ENCODE measurements at regions not wholly inside any gene's neighbourhood (a gene's known extent, or its start where the extent isn't known, plus 50 kb on each side); places are given as distances from the start of the nearest gene placed in this dataset.

- TF ChIP-seq, protein P1, sequence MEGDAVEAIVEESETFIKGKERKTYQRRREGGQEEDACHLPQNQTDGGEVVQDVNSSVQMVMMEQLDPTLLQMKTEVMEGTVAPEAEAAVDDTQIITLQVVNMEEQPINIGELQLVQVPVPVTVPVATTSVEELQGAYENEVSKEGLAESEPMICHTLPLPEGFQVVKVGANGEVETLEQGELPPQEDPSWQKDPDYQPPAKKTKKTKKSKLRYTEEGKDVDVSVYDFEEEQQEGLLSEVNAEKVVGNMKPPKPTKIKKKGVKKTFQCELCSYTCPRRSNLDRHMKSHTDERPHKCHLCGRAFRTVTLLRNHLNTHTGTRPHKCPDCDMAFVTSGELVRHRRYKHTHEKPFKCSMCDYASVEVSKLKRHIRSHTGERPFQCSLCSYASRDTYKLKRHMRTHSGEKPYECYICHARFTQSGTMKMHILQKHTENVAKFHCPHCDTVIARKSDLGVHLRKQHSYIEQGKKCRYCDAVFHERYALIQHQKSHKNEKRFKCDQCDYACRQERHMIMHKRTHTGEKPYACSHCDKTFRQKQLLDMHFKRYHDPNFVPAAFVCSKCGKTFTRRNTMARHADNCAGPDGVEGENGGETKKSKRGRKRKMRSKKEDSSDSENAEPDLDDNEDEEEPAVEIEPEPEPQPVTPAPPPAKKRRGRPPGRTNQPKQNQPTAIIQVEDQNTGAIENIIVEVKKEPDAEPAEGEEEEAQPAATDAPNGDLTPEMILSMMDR (IDR thresholded peaks at IDR 0.05; ENCODE audit: borderline replicate concordance, extremely low read depth, low read length, poor library complexity, severe bottlenecking), result no peak
- TF ChIP-seq EZH2 (IDR thresholded peaks at IDR 0.05; ENCODE audit: borderline replicate concordance, low read depth, low read length, severe bottlenecking), result no peak
These were observed 1383.7 kb downstream of the C4orf33 start for GRCh38 chr4:130479674-130480073.

Measured in DND-41 (cell line).